Retinal pigment epithelial cell (primary cell): ENCODE measurements at regions not wholly inside any gene's neighbourhood (a gene's known extent, or its start where the extent isn't known, plus 50 kb on each side); places are given as distances from the start of the nearest gene placed in this dataset.

Experiments
- DNase-seq: peaks from one replicate; pipeline ENCODE4 v3.0.0-alpha.2; 2010; ENCODE audit warnings: low read depth
- H3K4me3 ChIP-seq: 2 replicates; pipeline ENCODE4 v1.5.1; 2011; ENCODE audit warnings: mild to moderate bottlenecking, low read length, control low read depth, moderate library complexity
- CTCF ChIP-seq: conservative IDR thresholded peaks from 2 replicates; pipeline ENCODE4 v1.5.1; 2011; ENCODE audit warnings: low read depth, low read length, control low read depth, inconsistent platforms

DNA sequence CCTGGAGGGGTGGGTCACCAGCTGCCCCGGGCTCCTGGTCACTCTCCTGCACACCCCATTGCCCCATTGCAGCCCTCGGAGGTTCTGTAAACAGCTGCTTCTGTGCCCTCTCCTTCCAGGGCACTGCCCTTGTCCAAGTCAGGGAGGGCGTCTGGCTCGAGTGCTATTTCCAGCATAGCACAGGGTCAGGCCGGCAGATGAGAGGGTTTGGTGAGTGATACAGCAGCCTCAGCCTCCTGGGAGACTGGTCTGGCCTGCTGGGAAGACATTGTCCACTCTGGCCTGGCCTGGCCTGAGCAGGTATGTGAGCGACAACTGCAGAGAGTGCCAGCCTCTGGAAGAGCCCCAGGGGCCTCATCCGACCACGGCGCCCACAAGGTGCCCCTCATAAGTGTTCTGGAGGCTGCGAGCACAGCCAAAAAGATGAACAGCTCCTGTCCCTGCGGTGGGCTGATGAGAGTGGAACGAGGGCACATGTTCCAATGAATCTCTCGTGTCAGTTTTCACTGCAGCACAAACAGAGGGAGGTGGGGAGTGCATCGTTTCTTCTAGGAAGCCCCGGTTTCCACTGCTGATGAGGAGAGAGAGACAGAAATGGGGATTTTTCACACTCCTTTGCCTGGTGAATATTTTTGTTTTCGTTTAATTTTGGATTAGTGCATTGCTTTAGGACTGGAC is 105.8 kb upstream of the SDK2 start:
- TF ChIP-seq CTCF = no peak
- no peak overlapping the region for H3K4me3 ChIP-seq
- DNase-seq = no peak

GRCh38 chr17:73750975-73751374 is 106.7 kb upstream of the SDK2 start:
- no peak overlapping the region for H3K4me3 ChIP-seq
- DNase-seq = no peak
- no peak for TF ChIP-seq CTCF

GRCh38 chr17:73753751-73754496 is 109.7 kb upstream of the SDK2 start:
- no peak overlapping the region for H3K4me3 ChIP-seq
- TF ChIP-seq CTCF = no peak
- no peak for DNase-seq

GRCh38 chr17:73754886-73755400 is 110.7 kb upstream of the SDK2 start:
- no peak for DNase-seq
- no peak overlapping the region for H3K4me3 ChIP-seq
- no peak for TF ChIP-seq CTCF

DNA sequence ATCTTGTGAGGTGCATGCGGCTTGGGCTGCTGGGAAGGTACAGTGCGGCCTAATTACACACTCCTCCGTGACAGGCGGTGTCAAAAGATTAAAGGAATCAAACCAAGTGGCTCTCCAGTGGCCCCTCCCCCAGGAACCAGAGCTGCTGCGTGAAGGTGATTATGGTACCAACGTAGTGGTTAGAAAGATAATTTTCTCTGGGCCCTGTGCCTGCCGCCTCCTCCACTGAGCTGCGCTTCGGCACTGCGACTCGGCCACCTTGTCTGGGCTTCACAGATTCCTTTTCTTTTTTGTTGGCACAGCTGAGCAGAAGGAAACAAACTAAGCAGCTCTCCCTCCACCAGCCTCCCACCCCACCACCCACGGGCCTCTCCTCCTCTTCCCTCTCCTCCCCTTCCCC is 113.2 kb upstream of the SDK2 start:
- DNase-seq = no peak
- no peak overlapping the region for H3K4me3 ChIP-seq
- no peak for TF ChIP-seq CTCF

- no peak for DNase-seq
- H3K4me3 ChIP-seq = no peak overlapping the region
- no peak for TF ChIP-seq CTCF
These were observed 114.0 kb upstream of the SDK2 start for GRCh38 chr17:73758245-73758644.

DNA sequence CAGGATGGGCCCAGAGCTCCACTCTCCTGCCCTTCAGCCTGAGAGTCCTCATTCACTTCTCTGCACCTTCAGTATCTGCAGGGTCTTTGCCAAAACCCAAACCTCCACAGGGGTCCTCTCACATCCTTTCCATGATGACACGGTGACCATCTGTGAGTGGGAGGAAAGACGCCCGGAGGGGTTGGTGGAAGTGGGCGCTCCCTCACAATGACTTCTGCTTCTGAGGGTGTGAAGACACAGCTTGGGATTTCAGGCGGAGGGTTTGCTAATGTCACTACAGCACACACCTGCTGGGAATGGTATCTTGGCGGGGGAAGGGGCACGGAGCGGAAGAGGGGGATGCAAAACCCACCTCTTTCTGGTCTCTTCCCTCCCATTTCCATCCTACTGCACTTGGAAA is 115.1 kb upstream of the SDK2 start:
- no peak for DNase-seq
- no peak overlapping the region for H3K4me3 ChIP-seq
- no peak for TF ChIP-seq CTCF
